HG03378 (cell line): ENCODE measurements at regions not wholly inside any gene's neighbourhood (a gene's known extent, or its start where the extent isn't known, plus 50 kb on each side); places are given as distances from the start of the nearest gene placed in this dataset.
A peak's percentile ranks its signal among the peaks of the same experiment; 100 is the strongest.

Source experiments
- ATAC-seq: cut with Tn5 transposase; IDR thresholded peaks from one replicate; pipeline ENCODE4 v1.9.1; 2021; ENCODE audit warnings: mild to moderate bottlenecking, moderate library complexity; ENCODE audit not compliant: unreplicated experiment

DNA sequence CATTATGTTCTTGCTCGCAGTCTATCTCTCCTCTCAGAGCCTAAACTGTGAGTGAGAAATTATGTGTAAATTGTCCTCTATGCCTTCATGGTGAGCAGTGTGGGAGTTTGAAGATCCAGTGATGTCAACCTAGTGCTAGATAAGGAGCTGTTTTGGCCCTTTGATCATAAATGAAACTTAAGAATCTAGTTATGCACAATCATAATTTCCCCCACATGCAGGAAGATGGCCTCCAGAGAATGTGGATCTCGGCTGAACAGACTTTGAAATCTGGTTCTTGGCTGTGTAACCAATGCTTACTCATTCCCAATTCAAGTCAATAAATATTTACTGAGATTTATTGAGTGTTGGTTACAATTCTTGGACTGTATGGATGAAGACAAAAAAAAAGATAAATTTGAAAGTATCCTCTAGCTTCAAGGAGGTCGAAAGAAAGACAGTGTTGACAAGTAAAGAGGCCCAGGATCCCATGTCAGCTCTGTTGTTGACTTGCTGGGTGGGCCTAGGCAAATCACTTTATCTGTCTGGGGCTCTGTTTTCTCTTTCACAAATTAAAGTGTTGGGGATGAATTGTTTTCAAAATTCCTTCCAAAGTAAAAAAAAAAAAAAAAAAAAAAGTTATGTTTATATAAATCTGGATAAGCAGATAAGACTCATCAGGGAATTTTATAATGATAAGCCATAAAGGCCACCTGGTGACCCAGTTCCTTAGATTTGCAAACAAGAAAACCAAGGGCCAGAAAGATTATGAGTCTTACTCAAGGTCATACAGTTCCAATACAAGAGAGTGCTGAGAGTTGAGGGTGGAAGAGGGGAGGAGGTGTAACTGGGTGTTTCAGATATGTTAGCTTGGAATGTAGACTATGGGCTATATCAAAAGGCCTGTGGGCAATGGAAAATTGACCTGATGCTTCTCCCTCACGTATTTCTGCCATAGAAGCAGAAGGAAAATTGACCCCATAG, 969.9 kb downstream of the KCNMA1 start:
- ATAC-seq, result no peak

DNA sequence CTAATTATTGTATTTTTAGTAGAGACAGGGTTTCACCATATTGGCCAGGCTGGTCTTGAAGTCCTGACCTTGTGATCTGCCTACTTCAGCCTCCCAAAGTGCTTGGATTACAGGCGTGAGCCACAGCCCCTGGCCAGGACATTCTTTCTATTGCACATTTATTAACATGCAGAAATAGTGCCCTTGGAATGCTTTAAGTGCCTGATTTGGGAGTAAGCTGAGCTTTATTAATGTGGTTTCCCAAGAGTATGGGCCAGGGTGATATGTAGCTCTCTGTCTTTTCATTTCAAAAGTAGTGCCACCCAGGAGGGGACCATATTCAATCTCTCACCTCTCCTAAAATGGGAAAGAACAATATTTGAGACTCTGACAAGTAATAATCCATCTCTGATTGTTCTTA, 970.7 kb downstream of the KCNMA1 start:
- no peak for ATAC-seq

DNA sequence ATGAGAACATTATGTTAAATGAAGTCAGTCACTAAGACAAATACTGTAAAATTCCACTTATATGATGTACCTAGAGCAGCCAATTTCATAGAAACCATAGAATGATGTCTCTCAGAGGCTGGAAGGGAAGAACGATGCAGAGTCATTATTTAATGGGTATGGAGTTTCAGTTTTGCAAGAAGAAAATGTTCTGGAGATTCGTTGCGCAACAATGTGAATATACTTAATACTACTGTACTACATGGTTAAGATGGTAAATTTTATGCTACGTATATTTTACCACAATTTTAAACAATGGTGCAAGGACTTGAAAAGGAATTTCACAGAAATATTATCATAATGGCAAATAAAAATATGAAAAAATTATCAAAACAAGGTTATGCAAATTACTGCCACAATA, 972.6 kb downstream of the KCNMA1 start:
- ATAC-seq, result no peak

DNA sequence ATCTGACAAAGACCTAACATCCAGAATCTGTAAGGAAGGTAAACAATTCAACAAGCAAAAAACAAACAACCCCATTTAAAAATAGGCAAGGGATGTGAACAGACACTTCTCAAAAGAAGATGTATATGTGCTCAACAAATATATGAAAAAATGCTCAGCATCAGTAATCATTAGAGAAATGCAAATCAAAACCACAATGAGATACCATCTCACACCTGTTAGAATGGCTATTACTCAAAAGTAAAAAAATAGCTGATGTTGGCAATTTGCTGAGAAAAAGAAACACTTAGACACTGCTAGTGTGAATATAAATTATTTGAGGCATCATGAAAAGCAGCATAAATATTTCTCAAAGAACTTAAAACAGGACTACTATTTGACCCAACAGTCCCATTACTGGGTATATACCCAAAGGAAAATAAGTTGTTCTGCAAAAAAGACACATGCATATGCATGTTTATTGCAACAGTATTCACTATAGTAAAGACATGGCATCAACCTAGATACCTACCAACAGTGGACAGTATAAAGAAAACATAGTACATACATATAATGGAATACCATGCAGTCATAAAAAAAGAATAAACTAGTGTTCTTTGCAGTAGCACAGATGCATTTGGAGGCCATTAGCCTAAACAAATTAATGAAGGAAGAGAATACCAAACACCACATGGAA, 980.1 kb downstream of the KCNMA1 start:
- ATAC-seq, result no peak

DNA sequence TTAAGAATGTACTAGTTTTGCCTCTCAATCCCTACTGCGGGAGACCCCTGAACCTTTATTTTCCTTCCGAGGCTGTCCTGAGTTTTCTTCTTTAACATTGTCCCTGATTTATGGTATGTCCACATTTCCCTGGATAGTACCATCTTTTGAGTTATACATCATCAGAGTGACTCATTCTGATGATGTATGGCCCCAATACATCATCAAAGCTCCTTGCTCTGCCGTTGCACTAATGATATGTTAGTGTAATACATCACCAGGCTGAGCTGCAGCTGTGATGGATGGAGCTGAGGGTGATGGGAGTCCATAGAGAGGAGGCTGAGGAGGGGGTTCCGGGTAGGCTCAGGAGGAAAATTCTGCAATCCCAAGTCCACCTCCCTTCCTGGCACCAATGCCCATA, 986.5 kb downstream of the KCNMA1 start:
- no peak for ATAC-seq

DNA sequence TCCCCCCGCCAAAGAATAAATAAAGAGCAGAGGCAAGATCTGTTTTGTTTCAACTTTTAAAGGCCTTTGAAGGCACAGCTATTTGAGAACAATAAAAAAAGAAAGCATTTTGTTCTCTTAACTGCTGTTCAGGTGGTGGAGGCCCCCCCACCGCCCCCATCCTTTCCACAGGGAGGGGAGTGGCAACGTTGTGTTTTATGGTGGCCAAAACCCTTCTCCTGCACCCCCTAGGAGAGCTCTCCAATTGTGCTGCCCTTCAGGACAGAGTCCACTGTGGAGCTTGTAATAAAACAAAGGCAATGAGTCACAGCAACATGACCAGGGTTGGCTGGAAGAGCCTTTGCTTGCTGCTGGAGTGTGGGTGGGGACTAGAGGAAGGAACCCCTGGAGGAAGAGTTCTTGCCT, 987.9 kb downstream of the KCNMA1 start:
- no peak for ATAC-seq

DNA sequence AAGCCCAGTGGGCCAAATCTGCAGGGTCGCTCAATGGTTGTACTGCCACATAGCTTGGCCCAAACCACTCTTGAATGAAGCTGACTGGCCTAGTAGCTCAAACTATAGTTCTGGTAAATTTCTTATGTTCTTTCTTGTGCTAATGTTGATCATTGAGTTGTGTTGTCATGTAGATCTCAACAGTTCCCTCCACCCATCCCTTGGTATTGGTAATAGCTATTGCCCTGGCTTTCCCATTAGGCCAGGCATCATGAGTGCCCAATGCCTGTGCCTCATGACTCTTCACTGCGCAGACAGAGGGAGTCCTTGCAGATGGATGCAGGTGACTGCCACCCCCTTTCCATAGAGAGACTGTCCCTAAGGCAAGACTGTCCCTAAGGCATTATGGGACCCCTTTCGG, 988.4 kb downstream of the KCNMA1 start:
- no peak for ATAC-seq

DNA sequence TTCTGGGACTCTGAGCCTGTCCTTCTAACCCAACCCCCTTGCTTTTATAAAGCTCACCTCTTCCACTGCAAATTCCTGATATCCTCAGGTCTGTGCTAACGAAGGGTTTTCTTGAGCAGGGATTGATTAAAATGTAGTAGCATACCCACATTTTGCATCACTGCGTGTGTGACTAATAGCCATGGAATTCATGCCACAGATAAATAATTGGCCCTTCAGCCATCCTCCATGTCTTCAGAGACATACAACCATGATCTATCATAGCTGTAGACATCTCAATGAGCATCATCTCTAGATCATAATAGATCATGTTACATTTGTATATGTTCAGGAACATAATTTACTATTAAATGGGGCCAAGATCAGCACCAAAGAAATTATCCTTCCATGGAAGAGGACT, 990.3 kb downstream of the KCNMA1 start:
- no peak for ATAC-seq

DNA sequence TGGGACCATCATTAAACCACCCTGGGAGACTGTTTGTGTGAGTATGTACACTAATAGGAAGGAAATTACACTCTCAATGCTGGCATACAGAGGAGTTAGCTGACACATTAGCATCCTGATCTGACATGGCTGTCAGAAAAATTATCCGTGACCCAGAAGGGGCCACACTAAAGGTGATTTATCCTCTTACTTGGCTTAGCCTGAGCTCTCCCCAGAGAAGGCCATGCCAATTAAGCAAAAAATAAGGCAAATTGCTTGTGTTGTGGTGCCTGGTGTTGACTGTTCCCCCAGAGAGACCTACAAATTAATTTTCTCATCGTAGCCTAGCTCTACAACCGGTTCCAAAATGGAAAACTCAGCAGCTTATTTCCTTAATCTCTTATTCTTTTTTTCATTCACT, 992.3 kb downstream of the KCNMA1 start:
- no peak for ATAC-seq

DNA sequence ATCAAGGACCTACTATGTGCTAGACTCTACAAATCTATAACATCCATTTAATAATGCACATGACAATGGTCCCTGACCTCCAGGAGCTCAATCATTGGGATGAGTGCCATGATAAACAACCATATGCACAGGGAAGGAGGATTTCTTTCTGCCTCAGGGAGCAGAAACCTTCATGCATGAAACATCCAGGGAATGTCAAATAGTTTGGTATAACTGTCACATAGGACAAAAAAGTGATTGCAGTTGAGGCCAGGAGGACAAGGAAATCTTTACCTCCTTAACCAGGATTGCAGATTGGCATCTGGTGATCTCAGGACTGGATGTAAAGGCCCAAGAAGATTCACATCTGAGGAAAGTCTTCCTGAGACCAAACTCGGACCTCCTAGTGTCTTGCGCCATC, 993.1 kb downstream of the KCNMA1 start:
- ATAC-seq, result no peak

DNA sequence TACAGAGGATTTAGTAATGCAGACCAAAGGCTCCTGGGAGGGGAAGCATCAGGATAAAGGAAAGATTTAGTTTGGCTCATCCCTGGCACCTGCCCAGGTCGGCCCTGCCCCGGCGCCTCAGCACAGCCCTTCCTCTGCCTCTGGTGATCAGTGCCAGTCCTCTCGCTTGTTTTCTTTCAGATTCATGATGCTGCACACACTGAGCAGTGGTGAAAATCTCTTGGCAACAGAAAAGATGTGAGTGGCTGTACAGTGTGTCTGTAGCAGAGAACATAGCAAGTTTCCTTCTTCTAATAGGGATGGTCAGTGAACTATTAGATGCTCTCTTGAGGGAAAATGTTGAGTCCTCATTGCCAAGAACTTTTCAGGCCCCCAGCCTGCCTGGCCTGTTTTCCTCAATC, 994.1 kb downstream of the KCNMA1 start:
- no peak for ATAC-seq

DNA sequence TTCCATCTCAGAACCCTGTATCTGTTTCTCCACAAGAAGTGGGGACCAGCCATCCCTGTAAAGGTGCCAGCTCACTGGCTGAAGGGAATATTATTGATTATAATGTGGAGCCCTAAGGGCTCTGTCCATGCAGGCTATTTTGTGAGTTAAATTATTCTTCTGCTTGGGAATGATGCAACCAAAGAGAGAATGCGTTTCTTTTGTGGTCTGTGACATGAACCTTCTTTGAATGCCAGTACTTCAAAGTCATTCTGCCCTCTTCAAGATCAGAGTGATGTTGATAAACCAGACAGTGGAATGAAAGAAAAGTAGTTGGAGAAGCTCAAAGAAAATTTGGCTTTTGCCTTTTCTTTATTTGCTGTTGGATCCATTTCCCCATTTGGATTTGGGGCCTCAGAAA, 995.2 kb downstream of the KCNMA1 start:
- ATAC-seq, result no peak

DNA sequence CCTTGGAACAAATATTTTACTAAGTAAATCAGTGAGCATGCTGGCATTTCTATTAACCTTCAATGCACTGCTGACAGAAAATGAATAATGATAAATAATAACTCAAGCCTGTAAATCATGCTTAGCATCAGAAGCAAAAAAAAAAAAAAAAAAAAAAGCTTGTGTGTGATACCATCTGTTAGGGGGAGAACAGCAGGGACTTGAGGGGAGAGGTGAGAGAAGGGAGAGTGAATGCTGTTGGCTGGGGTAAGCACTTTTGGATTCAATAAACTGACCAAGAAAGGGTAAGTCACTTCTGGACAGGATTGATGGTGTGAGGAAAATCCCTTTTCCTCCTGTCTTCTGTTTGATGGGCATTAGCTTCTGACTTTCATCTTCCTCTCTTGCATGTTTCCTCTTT, 996.4 kb downstream of the KCNMA1 start:
- no peak for ATAC-seq

DNA sequence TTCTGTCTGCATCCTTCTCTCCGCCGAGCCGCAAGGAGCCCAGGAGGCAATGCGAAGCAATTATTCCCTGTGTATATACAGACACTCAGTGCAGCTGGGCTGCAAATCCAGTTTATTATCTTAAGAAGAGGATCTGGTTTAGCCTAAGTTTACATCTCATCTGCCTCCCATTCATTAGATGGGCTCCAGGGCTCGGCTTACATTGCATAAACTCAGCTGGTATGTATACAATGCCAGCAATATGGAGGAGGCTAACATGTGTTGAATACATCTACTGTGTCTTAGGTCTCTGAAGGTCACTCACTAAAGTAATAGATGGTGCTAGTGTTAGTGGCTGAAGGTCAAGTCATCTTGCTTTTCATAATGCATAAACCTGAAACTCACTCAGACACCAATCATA, 996.8 kb downstream of the KCNMA1 start:
- ATAC-seq, result no peak

DNA sequence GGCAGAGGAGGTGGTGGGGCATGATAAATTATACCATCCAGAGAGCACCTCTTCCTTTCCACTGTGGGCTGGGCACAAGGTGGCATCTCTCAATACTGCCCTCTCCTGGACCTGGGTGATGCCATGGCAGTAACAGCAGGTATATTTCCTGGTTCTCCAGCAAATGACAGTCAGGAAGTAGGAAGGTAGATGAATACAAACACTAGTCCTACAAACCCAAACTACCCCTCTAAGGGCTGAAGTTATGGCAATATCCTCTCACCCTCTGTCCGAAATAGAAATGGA, 1004.9 kb downstream of the KCNMA1 start:
- ATAC-seq, result no peak

DNA sequence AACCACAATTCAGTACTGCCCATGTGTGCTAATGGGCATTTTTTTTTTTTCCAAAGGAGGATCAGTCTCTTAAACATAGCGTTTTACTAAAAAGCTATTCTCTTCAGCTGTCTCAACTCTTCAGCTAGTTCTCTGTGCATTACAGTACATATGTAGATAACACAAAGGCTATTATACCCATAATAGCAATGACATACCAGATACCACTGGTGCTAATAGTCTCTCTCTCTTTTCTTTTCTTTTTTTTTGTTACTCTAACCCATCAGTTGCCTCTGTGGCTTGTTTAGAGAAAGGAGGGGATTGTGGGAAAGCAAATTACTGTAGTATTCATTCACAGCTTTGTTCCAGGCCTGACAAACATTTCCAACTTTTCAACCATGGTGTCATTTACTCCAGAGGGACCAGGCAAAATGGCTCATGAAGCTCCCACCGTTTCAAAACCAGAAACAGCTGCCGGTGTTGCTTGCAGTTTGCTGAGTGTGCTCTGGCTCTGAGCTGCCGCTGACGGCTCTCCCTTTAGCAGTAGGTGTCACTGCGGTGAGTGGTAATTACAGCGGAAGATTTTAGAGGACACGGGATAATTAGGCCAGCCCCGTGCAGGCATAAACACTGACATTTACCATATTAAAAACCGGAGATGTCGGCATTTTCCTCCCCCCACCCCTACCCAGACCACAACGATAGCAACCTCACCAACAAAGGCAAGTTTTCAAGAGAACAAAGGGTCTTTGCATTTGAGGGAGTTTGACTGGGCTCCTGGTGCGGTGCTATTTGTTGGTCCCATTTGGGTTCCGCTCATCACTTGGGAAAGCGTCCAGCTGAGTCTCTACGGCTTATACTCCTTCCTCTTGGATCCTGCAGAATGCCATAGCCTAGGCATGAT, 1005.5 kb downstream of the KCNMA1 start:
- ATAC-seq, result no peak

DNA sequence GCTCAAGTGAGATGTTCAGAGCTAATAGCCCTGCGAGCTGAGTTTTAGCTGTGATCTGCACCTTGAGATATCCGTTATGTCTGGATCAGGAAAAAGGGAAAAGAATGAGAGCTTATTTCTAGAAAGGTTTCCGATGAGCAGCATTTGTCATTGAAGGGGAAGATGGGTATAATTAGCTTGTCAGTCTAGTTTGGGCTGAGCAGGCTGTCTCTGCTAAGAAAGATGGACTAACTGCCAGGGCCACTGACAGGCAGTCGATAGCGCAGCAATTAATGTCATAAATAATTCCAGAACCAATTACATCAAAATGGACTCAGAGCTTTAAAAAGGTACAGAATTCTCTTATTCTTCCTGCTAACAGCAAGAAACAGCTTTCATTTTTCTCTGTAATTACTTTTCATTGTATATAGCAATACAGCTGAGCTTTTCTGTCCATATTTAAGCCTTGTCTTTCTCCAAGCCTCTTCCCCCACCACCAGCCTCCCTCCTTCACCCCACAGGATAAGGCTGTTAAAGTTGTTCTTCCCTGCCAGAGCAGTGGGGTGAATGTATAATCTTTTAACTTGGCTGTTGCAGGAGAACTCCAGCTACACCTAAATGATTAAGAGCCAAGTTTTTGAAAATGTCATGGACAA, 1006.5 kb downstream of the KCNMA1 start:
- no peak for ATAC-seq

DNA sequence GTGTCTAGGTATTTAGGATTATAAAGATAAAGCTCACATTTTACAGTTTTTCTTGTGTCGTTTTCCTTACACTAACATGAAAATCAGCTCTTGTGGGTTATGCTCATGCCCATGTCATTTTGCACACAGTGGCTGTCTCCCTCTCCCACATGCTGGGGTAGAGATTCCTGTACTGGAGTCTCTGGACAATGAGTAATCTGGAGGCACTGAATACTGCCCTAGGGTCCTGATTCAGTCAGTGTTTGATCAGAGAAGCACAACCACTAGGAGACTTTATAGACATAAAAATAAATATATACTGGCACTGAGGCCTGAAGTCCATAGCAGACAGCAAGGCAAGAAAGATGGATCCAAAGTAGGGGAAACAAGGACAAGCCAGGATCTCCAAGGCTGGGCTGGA, 1008.8 kb downstream of the KCNMA1 start:
- no peak for ATAC-seq

DNA sequence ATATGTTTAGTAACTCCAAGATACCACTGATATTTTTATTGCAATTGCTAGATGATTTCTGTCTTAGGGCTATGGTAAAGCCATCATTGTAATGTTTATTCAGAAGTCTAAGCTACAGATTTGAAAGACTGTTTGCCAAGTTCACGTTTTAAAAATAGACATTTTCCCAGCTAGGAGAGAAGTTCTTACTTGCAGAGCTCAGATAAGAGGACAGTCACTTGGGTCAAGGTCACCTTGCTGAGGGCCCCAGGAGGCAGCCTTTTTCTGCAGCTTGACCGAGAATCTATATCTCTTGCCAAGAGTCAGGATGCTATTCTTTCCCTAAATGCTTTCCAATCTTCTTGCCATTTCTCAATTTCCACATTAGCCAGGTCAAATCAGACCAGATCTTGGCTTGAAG, 1011.2 kb downstream of the KCNMA1 start:
- no peak for ATAC-seq

DNA sequence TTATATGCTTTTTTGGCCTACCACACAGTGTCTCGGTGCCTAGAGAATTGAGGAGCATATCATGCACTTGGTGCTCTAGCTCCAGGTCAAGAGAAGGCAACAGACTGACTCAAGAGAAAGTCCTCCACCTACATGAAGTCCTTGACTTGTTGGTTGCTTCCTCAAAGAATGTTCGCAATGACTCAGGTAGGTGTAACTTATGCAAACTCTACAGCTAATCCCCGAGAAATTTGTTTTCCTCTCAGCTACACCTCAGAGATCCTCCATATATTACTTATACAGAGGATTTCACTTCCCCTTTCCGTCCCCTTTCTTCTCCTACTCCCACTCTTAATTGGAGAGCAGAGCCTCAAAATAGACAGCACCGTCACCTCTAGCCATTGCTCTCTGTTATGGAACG, 1013.1 kb downstream of the KCNMA1 start:
- peak; percentile 97 for ATAC-seq
